ENCODE measurements at regions not wholly inside any gene's neighbourhood (a gene's known extent, or its start where the extent isn't known, plus 50 kb on each side); places are given as distances from the start of the nearest gene placed in this dataset.
"Not testable (repeated sequence)": the region's sequence is repeated elsewhere in the genome, so short reads cannot be mapped to it uniquely, and the experiment has no call there.

- DNase-seq (no peak), ATAC-seq (no peak)
- Mint-ChIP-seq H3K9me3 (no peaks in the 10 kb centered on the region), H3K27me3 (peaks cover 6% of the 10 kb centered on the region), H3K27ac (no peak overlapping the region), H3K4me1 (no peaks in the 10 kb centered on the region), H3K4me3 (no peak overlapping the region)
Observed at GRCh38 chr4:11675051-11675800, 246.5 kb upstream of the HS3ST1 start.

GRCh38 chr4:11670304-11670703 lies 241.6 kb upstream of the HS3ST1 start:
- Mint-ChIP-seq H3K27me3 (peaks cover 6% of the 10 kb centered on the region), H3K4me3 (no peak overlapping the region), H3K9me3 (no peaks in the 10 kb centered on the region), H3K4me1 (no peaks in the 10 kb centered on the region), H3K27ac (no peak overlapping the region)
- DNase-seq (no peak), ATAC-seq (no peak)

GRCh38 chr4:11669156-11669555 lies 240.5 kb upstream of the HS3ST1 start:
- no peak for ATAC-seq
- Mint-ChIP-seq H3K4me3 (no peak overlapping the region), H3K27me3 (peaks cover 6% of the 10 kb centered on the region), H3K9me3 (no peaks in the 10 kb centered on the region), H3K27ac (no peak overlapping the region), H3K4me1 (no peaks in the 10 kb centered on the region)
- no peak for DNase-seq

- no peak for DNase-seq
- Mint-ChIP-seq H3K27me3 (peaks cover 8% of the 10 kb centered on the region), H3K4me3 (no peak overlapping the region), H3K4me1 (no peaks in the 10 kb centered on the region), H3K9me3 (no peaks in the 10 kb centered on the region), H3K27ac (no peak overlapping the region)
- ATAC-seq = no peak
Observed at GRCh38 chr4:11663114-11663513, 234.4 kb upstream of the HS3ST1 start.

- DNase-seq (no peak), ATAC-seq (no peak)
- H3K27ac Mint-ChIP-seq = no peak overlapping the region
- peaks cover 12% of the 10 kb centered on the region for H3K27me3 Mint-ChIP-seq
- no peak overlapping the region for H3K4me3 Mint-ChIP-seq
- H3K4me1 Mint-ChIP-seq = no peaks in the 10 kb centered on the region
- H3K9me3 Mint-ChIP-seq = no peaks in the 10 kb centered on the region
Observed at GRCh38 chr4:11650801-11651596, 222.3 kb upstream of the HS3ST1 start.

- H3K27me3 Mint-ChIP-seq = peaks cover 23% of the 10 kb centered on the region
- H3K4me3 Mint-ChIP-seq = no peak overlapping the region
- no peak overlapping the region for H3K27ac Mint-ChIP-seq
- no peaks in the 10 kb centered on the region for H3K4me1 Mint-ChIP-seq
- ATAC-seq (no peak), DNase-seq (no peak)
- H3K9me3 Mint-ChIP-seq = peaks cover 0 to 10% of the 10 kb centered on the region in 2 donors
Observed at GRCh38 chr4:11647433-11647832, 218.7 kb upstream of the HS3ST1 start.

- not testable (repeated sequence) for DNase-seq, H3K4me3 Mint-ChIP-seq, H3K4me1 Mint-ChIP-seq, ATAC-seq, H3K27ac Mint-ChIP-seq
- Mint-ChIP-seq H3K9me3 (peaks cover 0 to 15% of the 10 kb centered on the region in 2 donors), H3K27me3 (peaks cover 13% of the 10 kb centered on the region)
Observed at GRCh38 chr4:11643081-11643480, 214.4 kb upstream of the HS3ST1 start.

GRCh38 chr4:11640584-11640983 lies 211.9 kb upstream of the HS3ST1 start:
- ATAC-seq (no peak), DNase-seq (no peak)
- Mint-ChIP-seq H3K27me3 (peaks cover 11% of the 10 kb centered on the region), H3K27ac (no peak overlapping the region), H3K9me3 (peaks cover 0 to 15% of the 10 kb centered on the region in 2 donors), H3K4me3 (no peak overlapping the region), H3K4me1 (no peaks in the 10 kb centered on the region)

GRCh38 chr4:11636551-11636950 lies 207.9 kb upstream of the HS3ST1 start:
- Mint-ChIP-seq H3K27me3 (no peaks in the 10 kb centered on the region), H3K9me3 (peaks cover 0 to 5% of the 10 kb centered on the region in 2 donors), H3K27ac (no peak overlapping the region), H3K4me3 (no peak overlapping the region), H3K4me1 (no peaks in the 10 kb centered on the region)
- ATAC-seq (no peak), DNase-seq (no peak)

GRCh38 chr4:11636031-11636430 lies 207.3 kb upstream of the HS3ST1 start:
- Mint-ChIP-seq H3K27ac (no peak overlapping the region), H3K4me1 (no peaks in the 10 kb centered on the region), H3K9me3 (peaks cover 0 to 5% of the 10 kb centered on the region in 2 donors), H3K4me3 (no peak overlapping the region), H3K27me3 (no peaks in the 10 kb centered on the region)
- DNase-seq = no peak
- ATAC-seq = no peak

- no peak overlapping the region for H3K4me3 Mint-ChIP-seq
- no peak overlapping the region for H3K27ac Mint-ChIP-seq
- DNase-seq = no peak
- no peaks in the 10 kb centered on the region for H3K27me3 Mint-ChIP-seq
- H3K4me1 Mint-ChIP-seq = no peaks in the 10 kb centered on the region
- peaks cover 0 to 4% of the 10 kb centered on the region in 2 donors for H3K9me3 Mint-ChIP-seq
- no peak for ATAC-seq
Observed at GRCh38 chr4:11635342-11635741, 206.6 kb upstream of the HS3ST1 start.

GRCh38 chr4:11634283-11634682 lies 205.6 kb upstream of the HS3ST1 start:
- no peak overlapping the region for H3K4me3 Mint-ChIP-seq
- no peak overlapping the region for H3K27ac Mint-ChIP-seq
- no peaks in the 10 kb centered on the region for H3K27me3 Mint-ChIP-seq
- no peaks in the 10 kb centered on the region for H3K4me1 Mint-ChIP-seq
- no peak for ATAC-seq
- DNase-seq = no peak
- H3K9me3 Mint-ChIP-seq = no peaks in the 10 kb centered on the region

- no peak overlapping the region for H3K27ac Mint-ChIP-seq
- H3K27me3 Mint-ChIP-seq = no peaks in the 10 kb centered on the region
- no peaks in the 10 kb centered on the region for H3K4me1 Mint-ChIP-seq
- no peak for DNase-seq
- no peaks in the 10 kb centered on the region for H3K9me3 Mint-ChIP-seq
- ATAC-seq = no peak
- no peak overlapping the region for H3K4me3 Mint-ChIP-seq
Observed at GRCh38 chr4:11633430-11633829, 204.7 kb upstream of the HS3ST1 start.

GRCh38 chr4:11632483-11632882 lies 203.8 kb upstream of the HS3ST1 start:
- Mint-ChIP-seq H3K9me3 (no peaks in the 10 kb centered on the region), H3K27ac (no peak overlapping the region), H3K4me3 (no peak overlapping the region), H3K4me1 (no peaks in the 10 kb centered on the region), H3K27me3 (no peaks in the 10 kb centered on the region)
- ATAC-seq (no peak), DNase-seq (no peak)

- Mint-ChIP-seq H3K9me3 (no peaks in the 10 kb centered on the region), H3K27me3 (no peaks in the 10 kb centered on the region), H3K27ac (no peak overlapping the region), H3K4me3 (no peak overlapping the region), H3K4me1 (no peaks in the 10 kb centered on the region)
- DNase-seq (no peak), ATAC-seq (no peak)
Observed at GRCh38 chr4:11632025-11632424, 203.3 kb upstream of the HS3ST1 start.

GRCh38 chr4:11631416-11631815 lies 202.7 kb upstream of the HS3ST1 start:
- ATAC-seq (no peak), DNase-seq (no peak)
- Mint-ChIP-seq H3K4me3 (no peak overlapping the region), H3K4me1 (no peaks in the 10 kb centered on the region), H3K27ac (no peak overlapping the region), H3K27me3 (no peaks in the 10 kb centered on the region), H3K9me3 (no peaks in the 10 kb centered on the region)

Data from stimulated activated naive CD8-positive, alpha-beta T cell treated with anti-CD3 and anti-CD28 coated beads, Interleukin-15, amount 100 ng/mL, for 72 hours (primary cell).